Stimulated activated CD4-positive, alpha-beta T cell treated with anti-CD3 and anti-CD28 coated beads, Interleukin-2, amount 100 ng/mL, for 48 hours (primary cell): ENCODE measurements at regions not wholly inside any gene's neighbourhood (a gene's known extent, or its start where the extent isn't known, plus 50 kb on each side); places are given as distances from the start of the nearest gene placed in this dataset.

ENCODE experiments used
- DNase-seq, 2 donors: peaks; one replicate each; pipeline ENCODE4 v3.0.0-alpha.2; 2020

GRCh38 chr9:108015690-108016089, 526.1 kb upstream of the KLF4 start:
- DNase-seq = no peak

- no peak for DNase-seq
Measured at GRCh38 chr9:108014353-108014752, 524.8 kb upstream of the KLF4 start.

- no peak for DNase-seq
Measured at GRCh38 chr9:108012886-108013665, 523.5 kb upstream of the KLF4 start.

GRCh38 chr9:108012405-108012804, 522.8 kb upstream of the KLF4 start:
- no peak for DNase-seq

GRCh38 chr9:108003526-108003925, 514.0 kb upstream of the KLF4 start:
- DNase-seq = no peak

- DNase-seq = no peak
Measured at GRCh38 chr9:108002371-108002956, 512.9 kb upstream of the KLF4 start.

GRCh38 chr9:108001237-108001636, 511.7 kb upstream of the KLF4 start:
- no peak for DNase-seq

GRCh38 chr9:107999890-108000289, 510.3 kb upstream of the KLF4 start:
- no peak for DNase-seq

- DNase-seq = no peak
Measured at GRCh38 chr9:107999011-107999410, 509.4 kb upstream of the KLF4 start.

GRCh38 chr9:107994648-107995047, 505.1 kb upstream of the KLF4 start:
- no peak for DNase-seq

- DNase-seq = no peak
Measured at GRCh38 chr9:107992271-107992670, 502.7 kb upstream of the KLF4 start.

- no peak for DNase-seq
Measured at GRCh38 chr9:107991581-107991980, 502.0 kb upstream of the KLF4 start.

- no peak for DNase-seq
Measured at GRCh38 chr9:107989544-107989943, 500.0 kb upstream of the KLF4 start.

- no peak for DNase-seq
Measured at GRCh38 chr9:107989099-107989498, 499.5 kb upstream of the KLF4 start.

- no peak for DNase-seq
Measured at GRCh38 chr9:107984956-107985355, 495.4 kb upstream of the KLF4 start.

- no peak for DNase-seq
Measured at GRCh38 chr9:107983762-107984161, 494.2 kb upstream of the KLF4 start.

GRCh38 chr9:107983181-107983603, 493.6 kb upstream of the KLF4 start:
- DNase-seq = no peak

GRCh38 chr9:107982745-107983144, 493.2 kb upstream of the KLF4 start:
- no peak for DNase-seq

- DNase-seq = no peak
Measured at GRCh38 chr9:107982001-107982400, 492.4 kb upstream of the KLF4 start.

- DNase-seq = no peak
Measured at GRCh38 chr9:107980984-107981383, 491.4 kb upstream of the KLF4 start.

GRCh38 chr9:107976767-107977166, 487.2 kb upstream of the KLF4 start:
- DNase-seq = no peak

GRCh38 chr9:107975426-107976010, 485.9 kb upstream of the KLF4 start:
- no peak for DNase-seq

GRCh38 chr9:107973451-107973850, 483.9 kb upstream of the KLF4 start:
- no peak for DNase-seq

GRCh38 chr9:107972346-107972745, 482.8 kb upstream of the KLF4 start:
- DNase-seq = no peak
